ENCODE measurements at regions not wholly inside any gene's neighbourhood (a gene's known extent, or its start where the extent isn't known, plus 50 kb on each side); places are given as distances from the start of the nearest gene placed in this dataset.
"Not testable (repeated sequence)": the region's sequence is repeated elsewhere in the genome, so short reads cannot be mapped to it uniquely, and the experiment has no call there.

- TF ChIP-seq POLR2AphosphoS5 (IDR thresholded peaks at IDR 0.05; ENCODE audit: low read depth, low read length); POLR2A (IDR thresholded peaks at IDR 0.05; ENCODE audit: control extremely low read depth in 1 of 2, low read depth in 2 of 2, low read length in 2 of 2); SP4 (IDR thresholded peaks at IDR 0.05; ENCODE audit: low read length); BACH1 (IDR thresholded peaks at IDR 0.05; ENCODE audit: low read length); JUND (IDR thresholded peaks at IDR 0.05; ENCODE audit: low read length); HDAC6 (IDR thresholded peaks at IDR 0.05; ENCODE audit: low read depth, low read length); ZNF274 (IDR thresholded peaks at IDR 0.05; ENCODE audit: borderline replicate concordance, extremely low read depth, low read length); CHD1 (IDR thresholded peaks at IDR 0.05; ENCODE audit: low read depth, low read length): not testable (repeated sequence)
- TF ChIP-seq, protein P1, sequence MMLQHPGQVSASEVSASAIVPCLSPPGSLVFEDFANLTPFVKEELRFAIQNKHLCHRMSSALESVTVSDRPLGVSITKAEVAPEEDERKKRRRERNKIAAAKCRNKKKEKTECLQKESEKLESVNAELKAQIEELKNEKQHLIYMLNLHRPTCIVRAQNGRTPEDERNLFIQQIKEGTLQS (IDR thresholded peaks at IDR 0.05; ENCODE audit: insufficient read depth, low read depth, low read length), result not testable (repeated sequence)
- TF ChIP-seq, protein P2, sequence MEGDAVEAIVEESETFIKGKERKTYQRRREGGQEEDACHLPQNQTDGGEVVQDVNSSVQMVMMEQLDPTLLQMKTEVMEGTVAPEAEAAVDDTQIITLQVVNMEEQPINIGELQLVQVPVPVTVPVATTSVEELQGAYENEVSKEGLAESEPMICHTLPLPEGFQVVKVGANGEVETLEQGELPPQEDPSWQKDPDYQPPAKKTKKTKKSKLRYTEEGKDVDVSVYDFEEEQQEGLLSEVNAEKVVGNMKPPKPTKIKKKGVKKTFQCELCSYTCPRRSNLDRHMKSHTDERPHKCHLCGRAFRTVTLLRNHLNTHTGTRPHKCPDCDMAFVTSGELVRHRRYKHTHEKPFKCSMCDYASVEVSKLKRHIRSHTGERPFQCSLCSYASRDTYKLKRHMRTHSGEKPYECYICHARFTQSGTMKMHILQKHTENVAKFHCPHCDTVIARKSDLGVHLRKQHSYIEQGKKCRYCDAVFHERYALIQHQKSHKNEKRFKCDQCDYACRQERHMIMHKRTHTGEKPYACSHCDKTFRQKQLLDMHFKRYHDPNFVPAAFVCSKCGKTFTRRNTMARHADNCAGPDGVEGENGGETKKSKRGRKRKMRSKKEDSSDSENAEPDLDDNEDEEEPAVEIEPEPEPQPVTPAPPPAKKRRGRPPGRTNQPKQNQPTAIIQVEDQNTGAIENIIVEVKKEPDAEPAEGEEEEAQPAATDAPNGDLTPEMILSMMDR (IDR thresholded peaks at IDR 0.05; ENCODE audit: control extremely low read depth in 1 of 3, insufficient read depth in 1 of 3, low read depth in 1 of 3, low read length in 3 of 3), result not testable (repeated sequence)
Measured at GRCh38 chr10:50675555-50675954, 51.8 kb upstream of the SGMS1 start.
